HUES6 (cell line): ENCODE measurements at regions not wholly inside any gene's neighbourhood (a gene's known extent, or its start where the extent isn't known, plus 50 kb on each side); places are given as distances from the start of the nearest gene placed in this dataset.
"Not testable (repeated sequence)": the region's sequence is repeated elsewhere in the genome, so short reads cannot be mapped to it uniquely, and the experiment has no call there.

Experiments
- H3K27ac ChIP-seq: 2 replicates; pipeline ENCODE4 v1.7.0; 2013; ENCODE audit warnings: low read depth, mild to moderate bottlenecking, low read length, inconsistent platforms
- H3K27me3 ChIP-seq: 2 replicates; pipeline ENCODE4 v1.6.1; 2013; ENCODE audit warnings: low read length; ENCODE audit not compliant: control insufficient read depth, insufficient read depth
- H3K36me3 ChIP-seq: 2 replicates; pipeline ENCODE4 v1.6.1; 2013; ENCODE audit warnings: low read length; ENCODE audit not compliant: control insufficient read depth, insufficient read depth
- H3K4me1 ChIP-seq: 2 replicates; pipeline ENCODE4 v1.6.1; 2013; ENCODE audit warnings: low read length; ENCODE audit not compliant: control insufficient read depth, insufficient read depth
- H3K4me3 ChIP-seq: 2 replicates; pipeline ENCODE4 v1.5.1; 2013; ENCODE audit warnings: low read depth, low read length
- H3K9ac ChIP-seq: one replicate; pipeline ENCODE4 v1.6.1; 2013; ENCODE audit warnings: mild to moderate bottlenecking, low read length
- H3K9me3 ChIP-seq: 2 replicates; pipeline ENCODE4 v1.6.1; 2013; ENCODE audit warnings: low read depth, low read length; ENCODE audit not compliant: control insufficient read depth, insufficient read depth

DNA sequence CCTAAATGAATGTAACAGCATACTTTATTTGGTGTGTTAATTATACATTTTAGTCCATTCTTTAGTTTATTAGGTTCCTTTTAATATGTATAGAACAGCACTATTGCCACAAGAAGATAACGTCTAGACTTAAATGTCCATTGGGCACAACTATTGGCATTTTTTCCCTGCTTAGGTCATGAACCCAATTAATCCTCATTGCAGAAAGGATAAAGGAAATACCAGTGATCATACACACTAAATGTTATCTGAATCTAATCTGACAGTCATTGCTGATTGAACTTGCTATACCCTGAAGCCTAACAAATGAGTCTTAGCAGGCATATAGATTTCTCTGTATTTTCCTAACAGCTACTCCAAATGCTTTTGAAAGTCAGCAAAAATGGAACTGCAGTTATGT is 2250.0 kb upstream of the AGA start:
- H3K27me3 ChIP-seq, result no peaks in the 10 kb centered on the region
- no peaks in the 10 kb centered on the region for H3K4me1 ChIP-seq
- no peaks in the 10 kb centered on the region for H3K36me3 ChIP-seq
- H3K27ac ChIP-seq, result no peak overlapping the region
- H3K9me3 ChIP-seq, result no peaks in the 10 kb centered on the region
- no peak overlapping the region for H3K9ac ChIP-seq
- H3K4me3 ChIP-seq, result no peak overlapping the region

DNA sequence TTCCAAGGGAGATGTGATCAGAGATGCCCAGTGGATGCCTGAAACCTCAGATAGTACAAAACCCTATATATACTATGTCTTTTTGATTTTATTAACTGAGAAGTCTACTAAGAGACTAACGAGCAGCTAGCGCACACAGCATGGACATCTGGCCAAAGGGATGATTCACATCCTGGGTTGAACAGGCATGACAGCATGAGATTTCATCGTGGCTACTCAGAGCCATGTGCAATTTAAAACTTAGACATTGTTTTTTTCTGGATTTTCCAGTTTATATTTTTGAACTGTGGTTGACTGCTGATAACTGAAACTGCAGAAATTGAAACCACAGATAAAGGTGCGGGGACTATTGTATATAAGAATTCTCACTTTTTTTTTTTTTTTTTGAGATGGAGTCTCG is 2252.9 kb upstream of the AGA start:
- no peaks in the 10 kb centered on the region for H3K27me3 ChIP-seq
- no peaks in the 10 kb centered on the region for H3K36me3 ChIP-seq
- no peak overlapping the region for H3K9ac ChIP-seq
- no peak overlapping the region for H3K4me3 ChIP-seq
- H3K9me3 ChIP-seq, result no peaks in the 10 kb centered on the region
- H3K27ac ChIP-seq, result no peak overlapping the region
- no peaks in the 10 kb centered on the region for H3K4me1 ChIP-seq

DNA sequence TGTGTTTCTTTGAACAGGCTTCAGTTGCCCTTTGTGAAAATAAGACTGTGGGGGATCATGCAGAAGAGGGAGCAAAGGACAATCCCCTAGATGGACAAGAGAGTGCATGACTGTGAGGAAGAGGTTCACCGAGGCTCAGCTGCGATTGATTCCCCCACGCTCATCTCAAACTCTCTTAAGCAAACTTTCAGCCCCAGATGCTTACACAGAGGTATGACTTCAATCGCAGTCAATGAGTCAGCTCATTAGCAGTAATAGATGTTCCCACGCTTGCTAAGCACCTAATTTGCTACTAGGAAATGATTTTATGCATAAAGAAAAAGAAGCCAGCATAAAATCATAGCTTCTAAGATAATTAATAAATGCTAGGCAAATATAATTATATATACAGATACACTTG is 2256.1 kb upstream of the AGA start:
- Histone ChIP-seq H3K27me3 (no peaks in the 10 kb centered on the region), H3K27ac (no peak overlapping the region), H3K4me3 (no peak overlapping the region), H3K9ac (no peak overlapping the region), H3K4me1 (no peaks in the 10 kb centered on the region), H3K9me3 (peaks cover 6% of the 10 kb centered on the region; the same call in 1 of the 2 replicates), H3K36me3 (no peaks in the 10 kb centered on the region)

DNA sequence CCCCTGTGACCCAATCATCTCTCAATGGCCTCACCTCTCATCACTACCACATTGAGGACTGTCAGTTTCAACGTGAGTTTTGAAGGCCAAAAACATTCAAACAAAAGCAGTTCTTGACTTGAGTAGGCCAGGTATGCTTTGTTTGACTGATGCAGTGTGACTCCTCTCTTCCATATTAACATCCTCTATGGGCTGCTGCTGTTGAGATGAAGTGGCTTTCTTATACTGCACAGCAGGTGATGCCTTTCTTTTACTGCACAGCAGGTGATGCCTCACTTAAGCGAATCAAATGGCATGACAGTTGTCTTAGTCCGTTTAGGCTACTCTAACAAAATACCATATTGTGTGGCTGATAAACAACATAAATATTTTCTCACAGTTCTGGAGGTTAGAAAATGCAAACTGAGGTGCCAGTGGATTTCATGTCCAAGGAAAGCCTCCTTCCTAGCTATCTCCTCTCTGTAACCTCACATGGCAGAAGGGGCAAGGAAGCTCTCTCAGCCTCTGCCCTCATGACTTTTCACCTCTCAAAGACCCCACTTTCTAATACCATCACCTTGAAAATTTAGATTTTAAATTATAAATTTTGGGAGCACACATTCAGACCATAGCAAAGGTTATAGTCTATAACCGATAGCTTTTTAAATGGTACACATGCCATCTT is 2267.9 kb upstream of the AGA start:
- H3K9me3 ChIP-seq, result peaks cover 11% of the 10 kb centered on the region; the same call in 1 of the 2 replicates
- no peak overlapping the region for H3K27ac ChIP-seq

DNA sequence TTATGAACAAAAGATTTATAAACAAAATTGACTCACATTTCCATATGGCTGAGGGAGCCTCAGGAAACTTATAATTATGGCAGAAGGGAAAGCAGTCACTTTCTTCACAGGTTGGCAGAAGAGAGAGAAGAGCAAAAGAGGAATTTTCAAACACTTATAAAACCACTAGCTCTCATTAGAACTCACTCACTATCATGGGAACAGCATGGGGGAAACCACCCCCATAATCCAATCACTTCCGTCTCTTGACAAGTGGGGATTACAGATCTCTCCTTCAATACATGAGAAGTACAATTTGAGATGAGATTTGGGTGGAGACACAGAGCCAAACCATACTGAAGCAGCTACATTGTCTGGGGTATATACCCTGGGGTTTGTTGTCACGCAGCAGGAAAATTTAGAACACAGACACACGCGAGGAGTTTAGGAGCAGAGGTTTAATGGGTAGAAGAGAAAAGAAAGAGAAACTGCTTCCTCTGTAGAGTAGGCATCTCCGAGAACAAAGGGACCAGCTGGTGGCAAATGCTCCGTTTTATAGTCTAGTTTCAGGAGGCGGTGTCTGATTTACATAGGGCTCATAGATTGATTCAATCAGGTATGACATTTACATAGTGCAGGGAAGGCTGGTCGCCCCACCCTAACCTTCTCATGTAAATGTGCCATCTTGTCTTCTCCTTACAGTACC is 2277.7 kb upstream of the AGA start:
- peaks cover 15% of the 10 kb centered on the region; the same call in 1 of the 2 replicates for H3K9me3 ChIP-seq
- H3K36me3 ChIP-seq, result no peaks in the 10 kb centered on the region
- H3K4me1 ChIP-seq, result no peaks in the 10 kb centered on the region

More for the DNA sequence above, 2267.9 kb upstream of the AGA start:
- Histone ChIP-seq H3K27me3 (no peaks in the 10 kb centered on the region), H3K36me3 (no peaks in the 10 kb centered on the region), H3K9ac (no peak overlapping the region), H3K4me1 (peaks cover 9% of the 10 kb centered on the region; the same call in 1 of the 2 replicates), H3K4me3 (no peak overlapping the region)

DNA sequence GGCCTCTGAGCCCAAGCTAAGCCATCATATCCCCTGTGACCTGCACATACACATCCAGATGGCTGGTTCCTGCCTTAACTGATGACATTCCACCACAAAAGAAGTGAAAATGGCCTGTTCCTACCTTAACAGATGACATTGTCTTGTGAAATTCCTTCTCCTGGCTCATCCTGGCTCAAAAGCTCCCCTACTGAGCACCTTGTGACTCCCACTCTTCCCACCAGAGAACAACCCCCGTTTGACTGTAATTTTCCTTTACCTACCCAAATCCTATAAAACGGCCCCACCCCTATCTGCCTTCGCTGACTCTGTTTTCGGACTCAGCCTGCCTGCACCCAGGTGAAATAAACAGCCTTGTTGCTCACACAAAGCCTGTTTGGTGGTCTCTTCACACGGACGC is 2284.3 kb upstream of the AGA start:
- H3K9me3 ChIP-seq, H3K36me3 ChIP-seq, H3K4me3 ChIP-seq, H3K27me3 ChIP-seq: not testable (repeated sequence)
- Histone ChIP-seq H3K4me1 (peaks cover 15% of the 10 kb centered on the region; the same call in 1 of the 2 replicates), H3K27ac (peak overlapping the region; percentile 64; the same call in 1 of the 2 replicates), H3K9ac (peak overlapping the region; percentile 82)

More for the DNA sequence above, 2277.7 kb upstream of the AGA start:
- H3K4me3 ChIP-seq, result no peak overlapping the region
- no peak overlapping the region for H3K27ac ChIP-seq
- H3K27me3 ChIP-seq, result no peaks in the 10 kb centered on the region
- no peak overlapping the region for H3K9ac ChIP-seq

DNA sequence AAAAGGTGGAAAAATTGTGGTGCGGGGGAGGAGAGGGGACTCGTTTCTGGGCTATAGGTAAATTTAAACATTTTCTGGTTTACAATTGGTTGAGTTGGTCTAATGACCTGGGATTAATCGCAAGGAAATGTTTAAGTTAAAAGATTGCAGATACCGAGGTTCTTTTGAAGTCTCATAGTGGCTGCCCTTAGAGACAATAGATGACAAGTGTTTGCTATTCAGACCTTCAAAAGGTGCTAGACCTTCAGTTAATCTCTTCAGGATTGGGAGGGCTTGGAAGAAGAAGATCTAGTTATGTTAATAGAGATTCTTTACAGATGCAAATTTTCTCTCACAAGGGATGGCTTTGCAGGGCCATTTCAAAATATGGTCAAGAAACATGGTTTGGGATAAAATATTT is 2286.1 kb upstream of the AGA start:
- Histone ChIP-seq H3K36me3 (no peaks in the 10 kb centered on the region), H3K27me3 (no peaks in the 10 kb centered on the region), H3K4me3 (no peak overlapping the region), H3K9me3 (no peaks in the 10 kb centered on the region; the same call in 1 of the 2 replicates), H3K9ac (peak overlapping the region; percentile 82), H3K4me1 (peaks cover 15% of the 10 kb centered on the region; the same call in 1 of the 2 replicates), H3K27ac (peak overlapping the region; percentile 64; the same call in 1 of the 2 replicates)

DNA sequence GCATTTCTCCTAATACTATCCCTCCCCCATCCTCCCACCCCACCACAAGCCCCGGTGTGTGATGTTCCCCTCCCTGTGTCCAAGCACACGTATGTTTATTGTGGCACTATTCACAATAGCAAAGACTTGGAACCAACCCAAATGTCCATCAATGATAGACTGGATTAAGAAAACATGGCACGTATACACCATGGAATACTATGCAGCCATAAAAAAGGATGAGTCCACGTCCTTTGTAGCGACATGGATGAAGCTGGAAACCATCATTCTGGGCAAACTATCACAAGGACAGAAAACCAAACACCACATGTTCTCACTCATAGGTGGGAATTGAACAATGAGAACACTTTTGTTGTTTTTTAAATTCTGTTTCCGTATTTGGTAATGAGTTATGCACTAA is 2294.6 kb upstream of the AGA start:
- not testable (repeated sequence) for H3K36me3 ChIP-seq, H3K4me1 ChIP-seq, H3K9me3 ChIP-seq, H3K9ac ChIP-seq, H3K4me3 ChIP-seq, H3K27ac ChIP-seq, H3K27me3 ChIP-seq

DNA sequence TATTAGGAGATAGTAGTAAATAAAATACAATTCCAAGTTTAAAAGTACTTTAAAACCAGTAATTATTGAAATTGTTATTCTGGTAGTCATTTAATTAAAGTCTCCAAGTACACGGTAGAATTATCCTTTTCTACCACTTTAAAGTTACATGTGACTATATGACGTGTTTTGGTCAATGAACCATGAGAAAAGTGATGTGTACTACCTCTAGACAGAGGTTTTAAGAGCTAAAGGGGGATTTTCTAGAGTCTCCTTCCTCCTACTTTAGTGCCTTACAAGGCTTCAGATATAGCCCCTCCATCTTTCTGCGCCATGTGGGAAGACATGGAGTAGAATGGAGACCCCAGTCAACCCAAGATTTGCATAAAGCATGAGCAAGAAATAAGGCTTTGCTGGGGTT is 2296.6 kb upstream of the AGA start:
- no peak overlapping the region for H3K9ac ChIP-seq
- no peaks in the 10 kb centered on the region for H3K27me3 ChIP-seq
- H3K4me3 ChIP-seq, result no peak overlapping the region
- no peaks in the 10 kb centered on the region for H3K36me3 ChIP-seq
- no peaks in the 10 kb centered on the region; the same call in 1 of the 2 replicates for H3K4me1 ChIP-seq
- peaks cover 6% of the 10 kb centered on the region; the same call in 1 of the 2 replicates for H3K9me3 ChIP-seq
- H3K27ac ChIP-seq, result no peak overlapping the region

DNA sequence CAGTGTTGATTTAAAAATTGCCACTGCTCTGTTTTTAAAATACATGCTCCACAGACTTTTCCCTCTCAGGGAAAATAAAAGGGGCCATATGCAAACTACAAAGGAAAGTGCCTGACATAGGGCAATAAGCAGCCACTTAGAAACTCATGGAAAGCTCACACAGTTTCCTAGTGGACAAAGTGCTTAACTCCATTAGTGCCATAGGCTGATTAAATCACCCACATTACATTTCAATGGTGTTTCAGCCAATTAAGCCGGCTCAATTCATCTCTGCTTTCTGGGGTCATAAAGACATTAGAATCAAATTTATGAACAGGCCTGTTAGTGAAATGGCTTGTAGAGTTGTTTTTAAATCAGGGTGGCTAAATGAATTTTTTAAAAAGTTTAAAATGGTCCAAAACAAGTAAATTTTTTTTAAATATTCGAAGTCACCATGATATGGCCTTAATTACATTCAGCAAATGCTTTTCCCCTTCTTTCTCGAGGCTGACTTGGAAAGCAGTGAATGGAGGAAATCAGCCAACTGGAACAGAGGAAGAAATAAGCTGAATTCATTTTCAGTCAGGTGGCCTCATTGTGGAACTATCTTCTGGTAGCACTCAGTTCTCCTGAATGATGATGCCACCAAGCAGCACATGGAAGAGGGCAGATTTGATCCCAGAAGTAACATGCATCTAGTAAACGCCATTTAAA is 2305.1 kb upstream of the AGA start:
- Histone ChIP-seq H3K36me3 (no peaks in the 10 kb centered on the region), H3K27ac (no peak overlapping the region), H3K9ac (no peak overlapping the region), H3K27me3 (no peaks in the 10 kb centered on the region), H3K4me3 (no peak overlapping the region), H3K4me1 (no peaks in the 10 kb centered on the region), H3K9me3 (no peaks in the 10 kb centered on the region)

DNA sequence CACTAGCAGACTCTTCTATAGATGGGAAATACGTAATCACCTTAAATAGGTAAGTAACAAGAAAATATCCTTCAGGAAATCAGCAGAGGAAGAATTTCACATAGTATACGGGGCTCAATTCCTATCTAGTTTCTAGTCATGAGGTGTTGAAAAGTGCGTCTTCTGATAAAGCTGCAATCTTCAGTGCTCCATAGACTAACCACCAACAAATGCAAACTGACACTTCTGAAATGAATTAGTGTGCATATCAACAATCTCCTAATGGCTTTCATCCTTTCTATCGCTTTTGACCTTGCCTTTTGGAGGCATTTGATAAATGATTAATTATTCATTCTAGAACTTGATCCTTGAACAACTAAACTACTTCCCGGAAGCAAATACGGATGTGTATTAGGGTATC is 2306.6 kb upstream of the AGA start:
- H3K9me3 ChIP-seq, result no peaks in the 10 kb centered on the region
- H3K27ac ChIP-seq, result no peak overlapping the region
- H3K4me1 ChIP-seq, result no peaks in the 10 kb centered on the region
- H3K27me3 ChIP-seq, result no peaks in the 10 kb centered on the region
- H3K9ac ChIP-seq, result no peak overlapping the region
- H3K36me3 ChIP-seq, result no peaks in the 10 kb centered on the region
- H3K4me3 ChIP-seq, result no peak overlapping the region
